ENCODE measurements at regions not wholly inside any gene's neighbourhood (a gene's known extent, or its start where the extent isn't known, plus 50 kb on each side); places are given as distances from the start of the nearest gene placed in this dataset.

- DNase-seq: no peak
These were observed 273.4 kb downstream of the CSNK1G3 start for GRCh38 chr5:123785162-123786071.

GRCh38 chr5:123783421-123783820, 271.4 kb downstream of the CSNK1G3 start:
- no peak for DNase-seq

GRCh38 chr5:123778641-123779040, 266.7 kb downstream of the CSNK1G3 start:
- DNase-seq: no peak

- DNase-seq: no peak
These were observed 264.8 kb downstream of the CSNK1G3 start for GRCh38 chr5:123776761-123777160.

- no peak for DNase-seq
These were observed 259.7 kb downstream of the CSNK1G3 start for GRCh38 chr5:123771715-123772114.

- DNase-seq: no peak
These were observed 251.2 kb downstream of the CSNK1G3 start for GRCh38 chr5:123763201-123763600.

- no peak for DNase-seq
These were observed 244.8 kb downstream of the CSNK1G3 start for GRCh38 chr5:123756816-123757215.

GRCh38 chr5:123756318-123756665, 244.3 kb downstream of the CSNK1G3 start:
- DNase-seq: no peak

GRCh38 chr5:123755653-123756317, 243.8 kb downstream of the CSNK1G3 start:
- no peak for DNase-seq

GRCh38 chr5:123754908-123755307, 242.9 kb downstream of the CSNK1G3 start:
- DNase-seq: no peak

- no peak for DNase-seq
These were observed 242.2 kb downstream of the CSNK1G3 start for GRCh38 chr5:123753937-123754891.

- DNase-seq: no peak
These were observed 241.4 kb downstream of the CSNK1G3 start for GRCh38 chr5:123753180-123753936.

- no peak for DNase-seq
These were observed 240.7 kb downstream of the CSNK1G3 start for GRCh38 chr5:123752552-123753179.

GRCh38 chr5:123751670-123752069, 239.7 kb downstream of the CSNK1G3 start:
- no peak for DNase-seq

- DNase-seq: no peak
These were observed 236.3 kb downstream of the CSNK1G3 start for GRCh38 chr5:123748239-123748638.

GRCh38 chr5:123746683-123747360, 234.8 kb downstream of the CSNK1G3 start:
- DNase-seq: no peak

- no peak for DNase-seq
These were observed 232.1 kb downstream of the CSNK1G3 start for GRCh38 chr5:123743990-123744583.

- no peak for DNase-seq
These were observed 223.4 kb downstream of the CSNK1G3 start for GRCh38 chr5:123735384-123735783.

GRCh38 chr5:123732257-123732656, 220.3 kb downstream of the CSNK1G3 start:
- no peak for DNase-seq

- no peak for DNase-seq
These were observed 210.5 kb downstream of the CSNK1G3 start for GRCh38 chr5:123722451-123722850.
